GM21619 (cell line): ENCODE measurements at regions not wholly inside any gene's neighbourhood (a gene's known extent, or its start where the extent isn't known, plus 50 kb on each side); places are given as distances from the start of the nearest gene placed in this dataset.
"Not testable (repeated sequence)": the region's sequence is repeated elsewhere in the genome, so short reads cannot be mapped to it uniquely, and the experiment has no call there.

Experiments used
- ATAC-seq: cut with Tn5 transposase; IDR thresholded peaks from one replicate; pipeline ENCODE4 v1.9.1; 2021; ENCODE audit not compliant: unreplicated experiment

DNA sequence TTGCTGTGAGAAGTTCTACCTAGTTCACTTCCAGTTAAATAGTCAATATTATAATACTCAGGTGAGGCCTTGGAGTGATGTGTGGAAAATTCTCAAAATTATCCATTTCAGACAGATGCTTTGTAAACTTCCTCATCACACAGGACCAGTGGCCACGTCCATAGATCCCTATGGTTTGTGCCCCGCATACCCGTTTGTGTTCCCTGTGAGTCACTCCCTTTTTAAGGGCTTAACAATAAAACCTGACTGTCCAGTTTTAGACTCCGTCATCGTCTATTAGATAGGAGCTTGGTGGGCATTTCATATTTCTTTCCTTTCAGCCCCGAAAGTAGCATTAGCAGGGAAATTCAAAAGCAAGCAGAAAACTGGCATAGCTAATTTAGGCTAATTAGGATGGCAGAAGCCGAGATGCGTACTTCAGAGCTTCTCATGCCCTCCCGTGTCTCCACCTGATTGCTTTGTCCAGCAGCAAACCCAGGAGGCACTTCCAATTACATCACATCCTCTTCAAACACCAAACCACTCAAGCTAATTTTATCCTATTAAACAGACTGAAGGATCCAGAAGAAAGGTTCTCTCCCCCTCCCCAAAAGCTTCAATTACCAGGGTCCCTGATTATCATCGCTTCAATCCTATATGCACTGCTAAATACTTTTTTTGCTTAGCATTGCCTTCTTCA is 186.6 kb upstream of the OTX2 start:
- ATAC-seq, result no peak

DNA sequence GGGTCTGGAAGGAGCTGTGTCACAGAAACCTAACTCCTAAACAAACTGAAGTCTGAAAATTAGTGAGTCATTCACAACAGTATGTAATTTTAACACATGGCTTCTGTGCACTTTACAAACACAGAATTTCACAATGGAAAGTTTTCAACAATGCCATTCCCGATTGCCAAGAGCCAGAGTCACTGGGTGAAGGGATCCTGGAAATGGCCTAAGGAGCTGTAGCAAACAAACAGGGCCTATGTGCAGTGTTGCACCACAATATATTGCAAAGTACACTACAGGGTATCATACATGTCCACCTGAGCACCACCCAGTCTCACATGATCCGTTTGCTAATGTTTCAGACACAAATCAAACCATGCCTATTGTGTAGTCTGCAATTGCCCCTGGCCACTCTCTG is 184.7 kb upstream of the OTX2 start:
- ATAC-seq, result no peak

DNA sequence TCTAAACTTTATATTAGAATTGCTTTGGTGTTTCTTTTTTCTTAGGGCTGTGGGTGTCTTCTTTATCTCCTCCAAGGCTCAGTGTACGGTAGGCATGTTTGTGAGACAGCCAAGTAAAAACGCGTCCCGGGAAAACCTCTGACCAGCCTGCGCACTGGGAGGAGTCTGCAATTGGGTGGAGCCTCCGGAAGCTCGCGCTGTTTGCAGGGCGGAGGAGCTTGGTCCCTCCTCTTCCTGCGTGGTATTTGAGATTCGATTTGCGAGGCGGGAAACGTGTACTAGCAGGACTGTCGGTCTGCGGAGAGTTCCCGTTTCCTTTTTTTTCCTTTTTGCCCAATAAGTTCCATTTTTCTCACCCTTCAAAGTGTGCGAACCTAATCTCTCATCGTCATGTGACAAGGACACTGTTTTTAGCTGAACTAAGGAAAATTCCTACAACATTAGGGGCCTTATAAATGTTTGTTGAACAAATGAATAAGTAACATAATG is 182.1 kb upstream of the OTX2 start:
- no peak for ATAC-seq

DNA sequence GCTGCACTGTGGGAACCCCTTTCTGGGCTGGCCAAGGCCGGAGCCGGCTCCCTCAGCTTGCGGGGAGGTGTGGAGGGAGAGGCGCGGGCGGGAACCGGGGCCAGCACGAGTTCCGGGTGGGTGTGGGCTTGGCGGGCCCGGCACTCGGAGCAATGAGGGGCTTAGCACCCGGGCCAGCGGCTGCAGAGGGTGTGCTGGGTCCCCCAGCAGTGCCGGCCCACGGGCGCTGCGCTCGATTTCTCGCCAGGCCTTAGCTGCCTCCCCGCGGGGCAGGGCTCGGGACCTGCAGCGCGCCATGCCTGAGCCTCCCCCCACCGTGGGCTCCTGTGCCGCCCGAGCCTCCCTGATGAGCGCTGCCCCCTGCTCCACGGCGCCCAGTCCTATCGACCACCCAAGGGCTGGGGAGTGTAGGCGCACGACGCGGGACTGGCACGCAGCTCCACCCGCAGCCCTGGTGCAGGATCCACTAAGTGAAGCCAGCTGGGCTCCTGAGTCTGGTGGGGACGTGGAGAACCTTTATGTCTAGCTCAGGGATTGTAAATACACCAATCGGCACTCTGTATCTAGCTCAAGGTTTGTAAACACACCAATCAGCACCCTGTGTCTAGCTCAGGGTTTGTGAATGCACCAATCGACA is 180.8 kb upstream of the OTX2 start:
- not testable (repeated sequence) for ATAC-seq

DNA sequence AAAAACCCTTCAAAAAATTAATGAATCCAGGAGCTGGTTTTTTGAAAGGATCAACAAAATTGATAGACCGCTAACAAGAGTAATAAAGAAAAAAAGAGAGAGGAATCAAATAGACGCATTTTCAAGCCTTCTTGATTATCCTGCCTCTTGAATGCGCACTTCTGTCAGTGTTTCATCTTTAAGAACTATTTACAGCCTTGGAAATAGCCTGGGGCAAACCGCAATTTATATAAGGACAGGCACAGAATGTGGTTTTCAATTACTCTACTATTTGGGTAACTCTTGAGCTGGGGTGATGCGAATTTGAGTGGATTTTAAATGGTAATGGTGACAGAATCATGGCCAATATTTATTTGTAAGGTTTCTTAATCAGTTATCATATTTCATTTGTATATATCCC is 179.1 kb upstream of the OTX2 start:
- ATAC-seq, result no peak

DNA sequence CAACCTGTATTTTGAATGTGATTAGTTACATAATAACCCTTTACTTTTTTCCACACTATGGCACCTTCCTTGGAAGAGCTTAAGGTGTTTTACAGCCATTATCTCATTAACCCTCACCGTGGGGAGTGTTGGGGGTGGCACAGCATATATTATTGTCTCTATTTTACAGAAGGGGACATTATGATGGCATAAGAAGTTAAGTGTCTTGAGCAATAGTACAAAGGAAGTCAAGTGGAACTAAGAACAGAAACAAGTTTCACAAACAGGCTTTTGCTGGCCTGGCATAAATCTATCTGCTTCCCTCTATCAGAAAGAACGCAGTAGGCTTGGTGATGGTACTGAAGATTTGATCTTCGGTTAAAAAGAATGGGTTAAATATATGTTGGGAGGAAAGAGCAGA is 169.7 kb upstream of the OTX2 start:
- no peak for ATAC-seq

DNA sequence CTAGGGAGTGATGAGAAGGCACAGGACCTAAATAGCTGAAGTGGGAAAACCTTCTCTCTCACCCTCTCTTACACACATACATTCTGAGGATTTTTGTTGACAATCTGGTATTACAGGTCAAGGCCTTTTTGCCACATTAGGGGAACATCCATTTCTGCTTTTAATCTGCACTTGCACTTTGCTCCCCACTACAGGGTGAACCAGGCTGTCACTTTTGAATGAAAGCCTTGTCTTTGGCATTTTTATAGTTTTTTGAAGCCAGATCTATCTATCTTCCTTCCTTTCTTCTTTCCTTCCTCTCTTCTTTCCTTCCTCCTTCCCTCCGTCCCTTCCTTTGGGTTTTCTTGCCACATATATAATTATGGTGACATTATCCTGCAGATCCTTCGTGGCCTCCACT is 165.9 kb upstream of the OTX2 start:
- ATAC-seq, result no peak

DNA sequence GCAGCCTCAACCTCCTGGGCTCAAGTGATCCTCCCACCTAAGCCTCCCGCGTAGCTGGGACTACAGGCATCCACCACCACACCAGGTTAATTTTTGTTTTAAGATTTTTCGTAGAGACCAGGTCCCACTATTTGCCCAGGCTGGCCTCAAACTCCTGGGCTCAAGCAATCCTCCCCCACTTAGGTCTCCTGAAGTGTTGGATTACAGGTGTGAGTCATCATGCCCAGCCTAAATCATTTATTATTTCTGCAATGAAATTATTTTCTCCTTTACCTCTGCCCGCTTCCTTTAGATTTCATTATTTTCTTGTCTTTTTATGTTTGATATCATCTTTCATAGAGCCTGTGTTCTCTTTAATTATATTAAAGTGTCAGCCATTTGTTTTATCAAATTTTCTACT is 165.2 kb upstream of the OTX2 start:
- no peak for ATAC-seq

DNA sequence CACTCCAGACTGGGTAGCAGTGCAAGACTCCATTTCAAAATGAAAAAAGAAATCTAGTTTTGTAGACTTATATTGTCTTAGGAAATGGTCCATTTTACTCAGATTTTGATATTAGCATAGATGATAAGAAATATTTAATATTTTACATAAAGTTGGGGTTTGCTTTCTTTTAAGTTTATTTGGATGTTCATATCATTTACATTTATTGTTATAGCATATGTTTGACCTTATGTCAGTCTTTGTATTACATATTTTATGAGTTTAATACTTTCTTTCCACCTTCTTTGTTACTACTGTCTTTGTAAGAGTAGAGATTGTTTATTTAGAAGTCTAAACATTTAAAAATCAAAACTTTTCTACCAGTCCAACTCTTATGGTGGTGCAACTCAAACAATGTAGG is 162.7 kb upstream of the OTX2 start:
- ATAC-seq, result no peak

DNA sequence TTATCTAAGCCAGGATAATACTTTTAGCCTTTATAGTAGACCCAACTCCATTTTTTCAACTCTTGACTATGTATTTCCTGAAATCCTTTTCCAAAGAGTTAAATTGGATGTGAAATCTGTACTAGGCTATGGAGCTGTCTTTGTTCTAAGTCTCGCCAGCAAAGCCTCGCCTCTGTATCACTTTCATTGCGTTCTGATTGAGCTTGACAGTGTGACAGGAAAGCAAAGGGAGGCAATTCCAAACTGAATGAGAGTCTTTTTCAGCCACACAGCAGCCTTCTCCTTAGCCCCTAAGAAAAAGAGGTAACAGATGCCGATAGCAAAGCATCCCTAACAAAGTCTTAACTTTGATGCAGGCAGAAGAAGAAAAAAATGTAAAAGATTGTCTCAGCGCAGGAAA is 154.6 kb upstream of the OTX2 start:
- no peak for ATAC-seq

DNA sequence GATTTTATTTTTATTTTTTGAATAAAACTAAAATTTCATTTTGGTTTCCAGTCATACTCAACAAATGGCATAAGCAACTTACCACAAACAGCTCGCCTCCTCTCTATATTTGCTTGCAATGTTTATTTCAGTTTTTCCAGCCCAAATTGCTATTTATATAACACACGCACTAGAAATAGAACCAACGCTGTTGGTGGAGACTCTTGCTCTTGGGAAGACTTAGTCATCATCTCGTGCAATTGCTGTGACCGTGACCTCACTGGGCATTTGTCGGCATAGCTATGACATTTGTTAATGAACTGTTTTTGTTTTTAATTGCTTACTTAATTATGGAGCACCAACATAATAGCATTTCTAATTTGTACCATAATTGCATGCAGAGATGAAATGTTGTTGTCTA is 153.1 kb upstream of the OTX2 start:
- ATAC-seq, result no peak

DNA sequence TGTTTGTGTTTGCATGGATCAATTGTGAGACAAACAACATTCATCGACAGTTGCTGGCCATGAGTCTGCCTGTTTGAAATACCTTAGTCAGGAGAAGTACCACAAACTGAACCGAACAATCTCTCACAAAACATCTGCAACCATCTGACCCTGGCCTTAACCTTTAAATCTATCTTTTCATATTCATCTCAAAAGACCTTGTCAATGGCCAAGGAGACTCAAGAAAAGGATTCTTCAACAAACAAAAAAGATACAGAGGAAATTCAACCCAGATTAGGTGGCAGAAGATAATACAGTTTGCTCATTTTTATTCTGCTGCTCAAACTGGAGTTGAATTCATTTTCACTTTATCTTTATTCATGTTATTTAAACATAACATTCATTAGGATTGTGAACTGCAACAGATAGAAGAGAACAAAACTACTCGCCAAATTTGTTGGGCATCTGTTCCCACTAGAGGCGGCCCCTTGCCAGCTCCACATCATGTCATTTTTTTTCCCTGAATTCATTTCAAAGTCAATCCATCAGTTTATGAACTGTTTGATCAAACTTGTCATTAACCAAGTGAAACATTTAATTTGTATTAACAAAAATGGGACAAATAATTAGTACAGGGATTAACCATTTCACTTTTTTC is 152.3 kb upstream of the OTX2 start:
- ATAC-seq, result no peak

DNA sequence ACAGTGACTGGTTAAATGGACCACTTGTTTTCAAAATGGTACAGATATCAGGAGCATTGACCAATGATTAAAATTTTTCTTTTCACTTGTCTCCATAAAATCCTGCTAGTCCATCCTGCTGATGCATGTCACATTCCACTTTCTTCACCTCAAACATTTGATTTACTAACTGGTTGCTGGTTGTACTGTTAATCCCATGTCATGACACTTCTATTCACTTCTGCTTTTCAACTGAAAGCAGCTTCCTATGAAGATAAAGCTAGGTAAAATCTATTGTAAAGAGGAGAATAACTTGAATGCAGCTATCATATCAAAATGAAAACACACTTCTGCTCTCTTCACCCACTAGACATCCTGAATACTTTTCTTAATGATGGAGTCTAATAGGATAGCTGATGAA is 149.6 kb upstream of the OTX2 start:
- ATAC-seq, result no peak

DNA sequence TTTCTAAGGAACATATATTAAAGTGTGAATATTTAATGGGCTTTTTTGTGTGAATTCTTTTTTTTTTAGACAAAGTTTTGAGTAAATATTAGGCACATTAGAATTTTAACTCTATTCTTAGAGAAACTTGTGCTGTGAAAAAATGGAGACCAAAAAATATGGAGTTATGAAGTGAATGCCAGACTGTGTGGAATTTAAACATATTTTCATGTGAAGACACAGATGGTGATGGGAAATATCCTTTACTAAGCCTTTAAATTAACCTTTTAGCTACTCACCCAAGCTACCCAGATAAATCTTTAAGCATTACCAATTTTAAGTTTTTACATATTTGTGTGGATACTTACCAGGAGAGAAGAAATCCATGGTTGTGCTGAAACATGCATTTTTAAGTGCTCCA is 148.8 kb upstream of the OTX2 start:
- no peak for ATAC-seq

DNA sequence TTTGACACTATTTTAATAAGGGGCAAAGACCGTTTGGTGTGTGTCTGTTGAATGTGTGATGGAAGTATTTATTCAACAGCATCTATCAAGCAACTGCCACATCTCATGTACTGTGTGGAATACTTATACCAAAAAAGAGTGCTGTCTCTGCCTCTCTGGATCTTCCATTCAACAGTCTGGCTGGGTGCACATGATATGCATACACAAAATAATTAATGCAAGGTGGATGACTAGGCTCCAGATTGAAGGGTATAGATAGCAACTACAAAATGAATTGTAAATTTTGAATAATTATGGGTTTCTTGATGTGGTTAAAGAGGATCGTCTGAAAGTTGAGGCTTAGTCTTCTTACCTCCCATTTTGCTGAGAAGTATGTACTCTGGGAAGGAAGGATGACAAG is 145.9 kb upstream of the OTX2 start:
- ATAC-seq, result no peak

DNA sequence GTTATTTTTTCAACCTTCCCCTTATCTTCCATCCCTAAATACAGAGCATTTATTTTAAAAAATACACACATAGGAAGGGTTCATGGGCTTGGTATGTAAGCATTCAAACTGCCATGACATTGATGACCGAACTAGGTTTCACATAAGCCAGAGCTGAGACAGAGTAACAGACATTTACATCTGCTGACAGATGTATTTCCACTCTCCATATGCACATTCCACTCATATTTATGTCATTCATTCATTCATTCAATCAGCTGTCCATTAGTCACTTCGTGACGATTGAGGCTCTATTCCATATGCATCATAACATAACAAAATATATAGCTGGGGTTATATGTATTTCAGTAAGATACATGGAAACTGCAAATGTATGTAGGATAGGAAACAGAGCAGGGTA is 145.5 kb upstream of the OTX2 start:
- no peak for ATAC-seq

DNA sequence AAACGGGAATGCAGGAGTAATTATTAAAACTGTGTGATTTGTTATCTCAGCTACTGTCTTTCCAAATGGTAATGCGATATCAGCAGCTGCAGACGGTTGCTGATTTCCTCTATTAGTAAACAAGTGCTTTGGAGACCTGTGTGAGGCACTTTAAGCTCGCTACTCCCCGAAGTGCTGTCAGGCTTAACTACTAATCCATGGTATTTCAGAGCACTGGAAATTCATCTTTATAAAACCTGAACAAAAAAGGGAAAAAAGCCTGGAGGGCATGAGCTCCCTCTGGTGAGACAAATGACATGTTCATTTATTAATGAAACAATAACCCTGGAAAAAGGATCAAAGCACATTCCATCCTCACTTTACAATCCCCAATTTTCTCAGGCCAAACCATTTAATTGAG is 143.6 kb upstream of the OTX2 start:
- no peak for ATAC-seq

DNA sequence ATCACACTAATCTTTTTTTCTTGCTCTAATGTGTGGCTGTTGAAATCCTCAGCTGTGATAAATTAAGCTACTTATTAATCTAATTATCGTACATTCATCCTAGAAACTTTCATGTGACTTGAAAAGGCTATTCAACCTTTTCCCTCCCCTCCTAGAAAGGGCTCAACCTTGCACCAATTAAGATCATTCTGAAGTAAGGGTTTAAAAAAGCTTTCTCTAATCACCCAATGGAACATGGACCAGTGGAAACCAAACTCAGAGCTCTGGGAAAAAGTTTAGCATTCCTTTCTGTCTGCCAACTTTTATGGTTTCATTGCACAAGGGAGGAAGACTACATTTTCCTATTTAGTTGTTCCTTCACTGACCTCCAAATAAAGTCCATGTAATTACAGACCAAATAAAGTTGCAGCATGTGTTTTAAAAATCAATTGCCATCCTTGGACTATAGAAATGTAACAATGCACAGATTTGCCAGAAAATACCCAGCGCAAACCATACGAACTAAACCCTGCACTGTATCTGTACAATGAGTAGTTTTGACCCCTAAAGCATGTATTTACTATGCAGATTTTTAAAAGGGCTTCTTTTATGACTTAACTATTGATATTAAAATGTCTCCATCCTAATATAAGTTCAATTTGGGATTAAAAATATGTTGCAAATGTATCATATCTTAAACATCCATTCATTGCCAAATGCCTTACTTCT is 142.6 kb upstream of the OTX2 start:
- ATAC-seq, result no peak

DNA sequence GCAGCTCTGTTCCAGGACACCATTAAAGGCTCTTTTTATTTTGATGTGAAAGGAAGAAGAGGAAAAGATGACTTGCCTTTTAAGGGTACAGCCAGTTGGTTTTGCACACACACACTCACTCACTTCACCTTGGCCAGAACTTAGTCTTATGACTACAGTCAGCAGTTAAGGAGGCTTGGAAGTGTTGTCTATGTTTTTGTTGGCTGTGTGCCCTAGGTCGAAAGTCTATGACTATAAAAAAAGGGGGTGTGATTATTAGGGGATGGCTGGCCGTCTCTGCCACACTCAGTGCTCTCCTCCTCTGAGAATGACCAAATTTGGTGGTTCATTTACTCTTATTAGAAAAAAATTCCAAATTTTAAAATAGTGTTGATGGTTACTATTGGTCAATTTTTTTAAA is 139.5 kb upstream of the OTX2 start:
- no peak for ATAC-seq

DNA sequence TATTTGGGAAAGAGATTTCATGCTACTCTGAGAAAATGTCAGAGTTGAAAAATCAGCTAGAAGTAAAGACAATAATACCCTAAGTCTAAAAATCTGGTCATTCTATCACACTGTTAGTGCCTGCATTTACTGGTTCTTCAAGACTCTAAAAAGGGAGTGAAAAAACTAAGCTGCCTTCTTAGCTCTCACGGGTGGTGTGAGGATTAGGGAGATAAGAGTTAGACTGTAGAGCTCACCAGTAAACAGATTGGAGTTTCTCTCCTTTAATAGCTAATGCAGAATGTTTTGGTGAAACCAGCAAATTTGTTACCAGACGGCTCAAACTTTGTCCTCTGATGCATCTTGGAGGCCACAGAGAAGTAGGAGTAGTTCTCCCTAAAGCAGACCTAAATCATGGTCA is 135.0 kb upstream of the OTX2 start:
- no peak for ATAC-seq

DNA sequence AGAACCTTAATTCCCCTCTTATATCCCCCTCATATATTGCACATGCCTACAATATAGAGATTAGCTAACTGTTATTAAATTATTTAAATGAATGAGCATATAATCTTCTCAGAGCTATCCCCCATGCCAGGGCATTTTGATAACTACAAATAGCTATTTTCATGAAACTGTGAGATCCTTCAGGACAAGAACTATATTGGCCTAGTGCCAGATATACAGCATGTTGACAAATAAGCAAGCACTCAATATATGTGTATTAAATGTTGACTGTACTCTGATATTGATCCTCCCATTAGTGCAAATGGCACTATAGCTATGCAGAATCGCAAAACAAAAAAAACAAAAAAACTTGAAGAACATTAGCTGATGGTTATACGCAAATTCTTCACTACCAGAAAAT is 134.1 kb upstream of the OTX2 start:
- no peak for ATAC-seq

DNA sequence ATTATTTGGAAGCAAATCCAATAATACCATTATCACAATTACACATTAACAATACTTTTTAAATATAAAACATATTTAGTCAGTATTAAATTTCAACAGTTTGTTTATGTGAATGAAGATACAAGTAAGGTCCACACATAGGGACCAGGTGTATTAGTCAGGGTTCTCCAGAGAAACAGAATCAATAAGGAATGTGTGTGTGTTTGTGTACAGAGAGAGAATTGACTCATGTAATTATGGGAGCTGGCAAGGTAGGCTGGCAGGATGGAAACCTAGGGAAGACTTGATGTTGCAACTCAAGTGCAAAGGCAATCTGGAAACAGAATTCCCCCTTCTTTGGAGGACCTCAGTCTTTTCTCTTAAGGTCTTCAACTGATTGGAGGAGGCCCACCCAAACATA is 123.2 kb upstream of the OTX2 start:
- no peak for ATAC-seq
